ENCODE measurements at regions not wholly inside any gene's neighbourhood (a gene's known extent, or its start where the extent isn't known, plus 50 kb on each side); places are given as distances from the start of the nearest gene placed in this dataset.
"Not testable (repeated sequence)": the region's sequence is repeated elsewhere in the genome, so short reads cannot be mapped to it uniquely, and the experiment has no call there.

- peak; percentile 74 for DNase-seq (ENCODE audit: low spot score)
Observed at GRCh38 chr5:164504141-164504772, 998.8 kb downstream of the MAT2B start.

GRCh38 chr5:164505791-164506190, 1000.4 kb downstream of the MAT2B start:
- no peak for DNase-seq (ENCODE audit: low spot score)

GRCh38 chr5:164518067-164518740, 1012.8 kb downstream of the MAT2B start:
- no peak for DNase-seq (ENCODE audit: low spot score)

- DNase-seq (ENCODE audit: low spot score) = no peak
Observed at GRCh38 chr5:164518741-164519080, 1013.3 kb downstream of the MAT2B start.

- DNase-seq (ENCODE audit: low spot score) = no peak
Observed at GRCh38 chr5:164532235-164532900, 1026.9 kb downstream of the MAT2B start.

DNA sequence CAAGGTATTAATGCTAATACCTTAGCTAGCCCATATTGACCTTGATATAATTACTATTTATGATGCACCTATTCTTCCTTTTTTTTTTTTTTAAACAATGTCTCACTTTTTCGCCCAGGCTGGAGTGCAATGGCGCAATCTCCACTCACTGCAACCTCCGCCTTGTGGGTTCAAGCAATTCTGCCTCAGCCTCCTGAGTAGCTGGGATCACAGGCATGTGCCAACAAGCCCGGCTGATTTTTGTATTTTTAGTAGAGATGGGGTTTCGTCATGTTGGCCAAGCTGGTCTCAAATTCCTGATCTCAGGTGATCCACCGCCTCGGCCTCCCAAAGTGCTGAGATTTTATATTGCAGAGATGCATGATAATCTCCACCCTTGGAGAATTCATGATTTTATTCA, 1028.0 kb downstream of the MAT2B start:
- DNase-seq (ENCODE audit: low spot score) = not testable (repeated sequence)

- DNase-seq (ENCODE audit: low spot score) = no peak
Observed at GRCh38 chr5:164540174-164540573, 1034.8 kb downstream of the MAT2B start.

DNA sequence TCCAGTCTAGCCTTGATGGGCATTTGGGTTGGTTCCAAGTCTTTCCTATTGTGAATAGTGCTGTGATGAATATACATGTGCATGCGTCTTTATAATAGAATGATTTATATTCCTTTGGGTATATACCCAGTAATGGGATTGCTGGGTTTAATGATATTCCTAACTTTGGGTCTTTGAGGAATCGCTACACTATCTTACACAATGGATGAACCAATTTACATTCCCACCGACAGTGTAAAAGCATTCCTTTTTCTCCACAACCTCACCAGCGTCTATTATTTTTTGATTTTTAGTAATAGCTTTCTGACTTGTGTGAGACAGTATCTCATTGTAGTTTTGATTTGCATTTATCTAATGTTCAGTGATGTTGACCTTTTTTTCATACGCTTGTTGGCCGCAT, 1040.1 kb downstream of the MAT2B start:
- no peak for DNase-seq (ENCODE audit: low spot score)

GRCh38 chr5:164553851-164554250, 1048.4 kb downstream of the MAT2B start:
- DNase-seq (ENCODE audit: low spot score) = no peak

- no peak for DNase-seq (ENCODE audit: low spot score)
Observed at GRCh38 chr5:164555809-164556208, 1050.4 kb downstream of the MAT2B start.

GRCh38 chr5:164560216-164560615, 1054.8 kb downstream of the MAT2B start:
- DNase-seq (ENCODE audit: low spot score) = no peak

DNA sequence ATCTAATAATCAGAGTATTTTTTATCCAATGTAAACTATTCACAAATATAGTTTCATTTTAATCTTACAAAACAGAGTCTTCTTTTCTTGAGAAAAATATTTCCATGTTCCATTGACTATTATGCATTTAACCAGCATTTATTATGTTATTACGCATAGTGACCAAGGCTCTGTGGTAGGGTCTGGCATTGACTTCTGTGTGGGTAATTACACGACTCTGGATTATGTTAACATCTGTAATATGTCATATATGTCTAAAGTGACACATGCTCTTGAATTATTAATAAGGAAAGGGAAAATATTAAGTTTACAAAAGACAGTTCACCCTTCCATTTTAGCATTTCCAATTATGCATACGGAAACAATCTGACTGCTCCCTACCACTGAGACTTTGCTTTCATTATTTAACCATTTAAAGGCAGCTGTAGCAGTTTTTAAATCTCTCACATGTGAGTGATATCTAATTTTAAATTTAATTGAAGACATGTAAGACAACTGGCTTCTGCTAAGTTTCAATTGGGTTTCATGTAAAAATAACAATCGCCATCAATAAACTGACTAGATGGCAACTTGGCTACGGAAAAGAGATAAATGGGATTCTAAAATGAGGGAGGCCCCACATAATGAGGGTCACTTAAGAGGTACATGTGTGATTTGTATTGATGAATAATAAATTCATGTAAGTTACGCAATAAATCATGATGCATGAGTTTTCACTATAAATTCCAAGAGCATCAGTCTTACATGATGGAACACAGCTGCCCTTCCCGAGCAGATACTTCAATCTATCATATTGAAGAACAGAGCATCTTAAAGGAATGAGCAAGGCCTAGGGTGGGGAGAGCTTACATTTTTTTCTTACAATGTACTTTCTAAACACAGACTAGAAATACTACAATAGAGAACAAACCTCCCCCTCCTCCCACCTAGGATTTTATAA, 1056.8 kb downstream of the MAT2B start:
- DNase-seq (ENCODE audit: low spot score) = no peak

DNA sequence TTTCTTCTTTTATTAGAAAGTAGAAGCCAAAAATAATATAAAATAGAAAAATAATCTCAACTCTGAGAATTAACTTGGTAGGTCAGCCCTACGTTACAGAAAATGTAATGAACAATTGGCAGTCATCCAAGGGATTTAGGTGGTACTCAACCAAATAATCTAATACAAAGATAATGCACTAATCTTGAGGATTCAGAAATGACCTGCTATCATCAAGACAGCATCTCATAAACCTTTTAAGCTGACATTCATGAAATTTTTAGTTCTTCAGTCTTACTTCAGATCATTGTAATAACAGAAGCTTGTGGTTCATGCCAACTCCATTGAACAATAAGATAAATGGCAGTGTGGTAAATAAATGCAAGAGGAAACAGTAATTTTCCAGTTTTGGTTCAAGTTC, 1058.0 kb downstream of the MAT2B start:
- no peak for DNase-seq (ENCODE audit: low spot score)

GRCh38 chr5:164573397-164573796, 1068.0 kb downstream of the MAT2B start:
- no peak for DNase-seq (ENCODE audit: low spot score)

DNA sequence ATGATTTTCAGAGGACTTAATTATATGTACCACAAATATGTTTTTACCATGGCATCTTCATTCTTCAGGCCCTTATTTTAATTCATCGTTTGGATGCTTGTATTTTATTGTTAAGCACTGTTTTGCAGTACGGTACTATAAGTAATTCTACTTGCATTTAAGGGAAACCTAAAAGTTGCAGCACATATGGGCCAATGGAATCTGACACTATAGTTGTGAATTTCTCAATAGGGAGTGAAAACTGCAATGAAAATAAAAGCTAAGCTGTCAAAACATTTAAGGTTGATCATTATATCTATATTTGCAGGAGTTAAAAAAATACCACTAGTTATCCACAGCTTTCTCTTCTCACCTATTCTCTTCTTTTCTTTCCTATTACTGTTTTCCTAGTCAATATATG, 1071.8 kb downstream of the MAT2B start:
- DNase-seq (ENCODE audit: low spot score) = no peak

- no peak for DNase-seq (ENCODE audit: low spot score)
Observed at GRCh38 chr5:164577742-164578141, 1072.3 kb downstream of the MAT2B start.

- DNase-seq (ENCODE audit: low spot score) = no peak
Observed at GRCh38 chr5:164578401-164578800, 1073.0 kb downstream of the MAT2B start.

- DNase-seq (ENCODE audit: low spot score) = no peak
Observed at GRCh38 chr5:164578911-164579310, 1073.5 kb downstream of the MAT2B start.

GRCh38 chr5:164580155-164580554, 1074.7 kb downstream of the MAT2B start:
- no peak for DNase-seq (ENCODE audit: low spot score)

DNA sequence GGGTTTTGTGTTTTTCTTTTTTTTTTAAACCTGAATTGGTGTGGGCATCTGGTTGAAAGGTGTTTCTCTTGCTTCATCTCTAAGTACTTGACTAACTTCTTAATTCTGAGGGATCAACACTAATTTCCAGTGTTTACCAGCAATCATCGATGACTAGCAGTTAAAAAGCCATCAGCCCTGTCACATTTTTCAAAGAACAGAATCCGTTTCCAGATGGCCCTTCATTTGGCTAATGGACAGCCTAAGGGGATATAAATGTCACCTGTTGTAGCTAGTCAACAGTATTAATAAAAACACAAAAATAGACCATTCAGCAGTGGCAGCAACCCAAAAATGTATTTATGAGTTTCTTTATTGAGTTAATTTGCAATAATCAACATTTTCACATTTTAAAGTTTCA, 1076.5 kb downstream of the MAT2B start:
- no peak for DNase-seq (ENCODE audit: low spot score)

GRCh38 chr5:164593982-164594381, 1088.6 kb downstream of the MAT2B start:
- DNase-seq (ENCODE audit: low spot score) = no peak

DNA sequence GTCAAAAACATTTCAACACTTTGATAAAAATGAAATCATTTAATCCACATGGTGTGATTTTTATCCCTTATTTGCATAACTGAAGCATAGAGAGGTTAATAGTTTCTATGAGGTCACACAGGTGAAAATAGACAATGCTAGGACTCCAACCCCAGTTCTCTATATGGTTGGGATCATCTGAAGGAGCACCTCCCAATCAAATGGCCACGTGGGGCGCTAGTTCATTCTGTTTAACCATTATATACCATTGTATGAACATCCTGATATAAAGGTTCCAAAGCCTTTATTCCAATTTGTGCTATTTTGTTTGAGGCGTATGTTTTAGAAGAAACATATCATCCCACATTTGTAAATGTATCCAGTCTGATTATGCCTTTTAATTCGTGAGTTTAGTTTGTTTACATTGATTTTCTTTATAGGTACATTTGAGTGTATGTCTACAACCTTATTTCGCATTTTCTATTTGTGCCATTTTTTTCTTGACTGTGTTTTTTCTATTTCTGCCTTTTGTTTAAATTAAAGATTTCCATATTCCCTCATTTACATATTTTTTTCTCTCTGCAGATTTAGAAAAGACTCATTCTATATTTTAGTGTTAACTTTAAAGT, 1092.0 kb downstream of the MAT2B start:
- DNase-seq (ENCODE audit: low spot score) = peak; percentile 62

Data from NAMALWA (cell line).